Left kidney (tissue), 1 donor: ENCODE measurements at regions not wholly inside any gene's neighbourhood (a gene's known extent, or its start where the extent isn't known, plus 50 kb on each side); places are given as distances from the start of the nearest gene placed in this dataset.

Experiments
- DNase-seq: peaks from one replicate; pipeline ENCODE4 v3.0.0-alpha.2; 2013

GRCh38 chr18:25810736-25811135, 279.7 kb downstream of the SS18 start:
- no peak for DNase-seq

GRCh38 chr18:25805939-25806338, 284.5 kb downstream of the SS18 start:
- no peak for DNase-seq

GRCh38 chr18:25805323-25805722, 285.1 kb downstream of the SS18 start:
- DNase-seq = no peak

GRCh38 chr18:25799231-25799630, 291.2 kb downstream of the SS18 start:
- DNase-seq = no peak

GRCh38 chr18:25798046-25798445, 292.4 kb downstream of the SS18 start:
- DNase-seq = no peak

GRCh38 chr18:25795213-25795612, 295.2 kb downstream of the SS18 start:
- no peak for DNase-seq

GRCh38 chr18:25787276-25787675, 303.1 kb downstream of the SS18 start:
- no peak for DNase-seq

GRCh38 chr18:25786758-25787157, 303.7 kb downstream of the SS18 start:
- DNase-seq = no peak

- no peak for DNase-seq
Measured at GRCh38 chr18:25780105-25780504, 310.3 kb downstream of the SS18 start.

GRCh38 chr18:25771796-25772195, 318.6 kb downstream of the SS18 start:
- DNase-seq = no peak

GRCh38 chr18:25764777-25765176, 325.6 kb downstream of the SS18 start:
- no peak for DNase-seq

- DNase-seq = no peak
Measured at GRCh38 chr18:25759111-25759510, 331.3 kb downstream of the SS18 start.

- DNase-seq = no peak
Measured at GRCh38 chr18:25743646-25744151, 346.7 kb downstream of the SS18 start.

GRCh38 chr18:25739376-25739775, 351.0 kb downstream of the SS18 start:
- no peak for DNase-seq

- no peak for DNase-seq
Measured at GRCh38 chr18:25737710-25738311, 352.6 kb downstream of the SS18 start.

- DNase-seq = no peak
Measured at GRCh38 chr18:25736516-25736915, 353.9 kb downstream of the SS18 start.

- DNase-seq = no peak
Measured at GRCh38 chr18:25735459-25735858, 355.0 kb downstream of the SS18 start.

- no peak for DNase-seq
Measured at GRCh38 chr18:25734336-25734735, 356.1 kb downstream of the SS18 start.

GRCh38 chr18:25732862-25733261, 357.6 kb downstream of the SS18 start:
- no peak for DNase-seq

GRCh38 chr18:25729072-25729471, 361.3 kb downstream of the SS18 start:
- DNase-seq = no peak

GRCh38 chr18:25727281-25727985, 363.0 kb downstream of the SS18 start:
- no peak for DNase-seq

GRCh38 chr18:25726298-25726697, 364.1 kb downstream of the SS18 start:
- DNase-seq = no peak

- DNase-seq = no peak
Measured at GRCh38 chr18:25725501-25725900, 364.9 kb downstream of the SS18 start.

- no peak for DNase-seq
Measured at GRCh38 chr18:25724997-25725396, 365.4 kb downstream of the SS18 start.
